AG10803 (cell line): ENCODE measurements at regions not wholly inside any gene's neighbourhood (a gene's known extent, or its start where the extent isn't known, plus 50 kb on each side); places are given as distances from the start of the nearest gene placed in this dataset.

Source experiments
- DNase-seq: peaks from one replicate; pipeline ENCODE4 v3.0.0; 2010; ENCODE audit warnings: low read depth
- H3K4me3 ChIP-seq: 2 replicates; pipeline ENCODE4 v1.5.1; 2011; ENCODE audit warnings: mild to moderate bottlenecking, low read length, control low read depth
- TF ChIP-seq, protein P1 (sequence below): conservative IDR thresholded peaks from 2 replicates; pipeline ENCODE4 v1.5.1; 2011; ENCODE audit warnings: mild to moderate bottlenecking, low read length, control low read depth, inconsistent platforms

DNA sequence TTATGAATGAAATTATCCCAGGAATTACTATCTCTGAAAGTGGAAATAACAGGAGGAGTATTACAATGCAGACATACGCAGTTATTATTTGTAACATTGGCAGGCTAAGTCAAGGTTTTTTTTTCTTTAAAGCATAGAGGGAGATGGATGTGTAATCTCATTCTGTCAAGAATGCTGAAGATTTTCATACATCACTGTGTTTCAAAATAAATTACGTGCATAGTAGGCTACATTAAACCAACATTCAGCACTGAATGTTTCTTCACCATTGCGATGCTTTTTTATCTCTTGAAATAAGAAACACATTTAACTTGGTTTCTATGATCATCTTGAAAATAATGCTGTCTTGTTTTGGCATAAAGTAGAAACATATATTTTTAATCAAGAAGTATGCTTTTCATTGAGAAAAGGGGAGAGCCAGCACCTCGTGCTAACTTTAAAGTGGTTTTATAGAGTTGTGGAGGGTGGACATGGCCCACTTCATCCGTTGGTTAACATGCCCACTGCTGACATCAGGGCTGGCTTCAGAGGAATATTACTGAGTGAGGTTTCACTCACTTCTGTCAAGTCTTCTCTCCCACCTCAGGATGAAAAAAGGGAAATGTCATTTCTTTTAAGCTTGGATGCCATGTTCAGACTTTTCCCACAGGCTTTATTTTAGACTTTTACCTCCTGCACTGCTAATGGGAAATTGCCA is 203.6 kb upstream of the MEF2C start:
- no peak for DNase-seq
- TF ChIP-seq, protein P1, sequence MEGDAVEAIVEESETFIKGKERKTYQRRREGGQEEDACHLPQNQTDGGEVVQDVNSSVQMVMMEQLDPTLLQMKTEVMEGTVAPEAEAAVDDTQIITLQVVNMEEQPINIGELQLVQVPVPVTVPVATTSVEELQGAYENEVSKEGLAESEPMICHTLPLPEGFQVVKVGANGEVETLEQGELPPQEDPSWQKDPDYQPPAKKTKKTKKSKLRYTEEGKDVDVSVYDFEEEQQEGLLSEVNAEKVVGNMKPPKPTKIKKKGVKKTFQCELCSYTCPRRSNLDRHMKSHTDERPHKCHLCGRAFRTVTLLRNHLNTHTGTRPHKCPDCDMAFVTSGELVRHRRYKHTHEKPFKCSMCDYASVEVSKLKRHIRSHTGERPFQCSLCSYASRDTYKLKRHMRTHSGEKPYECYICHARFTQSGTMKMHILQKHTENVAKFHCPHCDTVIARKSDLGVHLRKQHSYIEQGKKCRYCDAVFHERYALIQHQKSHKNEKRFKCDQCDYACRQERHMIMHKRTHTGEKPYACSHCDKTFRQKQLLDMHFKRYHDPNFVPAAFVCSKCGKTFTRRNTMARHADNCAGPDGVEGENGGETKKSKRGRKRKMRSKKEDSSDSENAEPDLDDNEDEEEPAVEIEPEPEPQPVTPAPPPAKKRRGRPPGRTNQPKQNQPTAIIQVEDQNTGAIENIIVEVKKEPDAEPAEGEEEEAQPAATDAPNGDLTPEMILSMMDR, result no peak
- no peak overlapping the region for H3K4me3 ChIP-seq

DNA sequence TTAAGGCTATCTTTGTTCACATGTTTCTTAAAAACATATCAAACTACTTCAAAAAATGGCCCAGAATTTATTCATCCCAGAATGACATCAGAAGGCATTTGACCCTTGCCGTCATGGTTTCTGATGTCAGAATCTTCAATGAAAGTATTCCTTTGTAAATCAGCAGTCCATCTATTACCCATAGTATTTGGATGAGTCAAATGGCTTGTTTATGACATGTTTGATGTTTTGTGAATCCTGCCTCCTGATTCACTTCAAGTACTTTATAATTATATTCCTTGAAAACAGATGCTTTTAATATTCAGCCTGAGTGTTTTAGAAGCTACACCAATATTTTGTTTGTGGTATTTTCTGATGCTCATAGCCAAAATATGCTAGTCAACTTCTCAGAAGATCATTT is 200.8 kb upstream of the MEF2C start:
- no peak overlapping the region for H3K4me3 ChIP-seq
- peak; percentile 97 for DNase-seq
- TF ChIP-seq, protein P1, result no peak

DNA sequence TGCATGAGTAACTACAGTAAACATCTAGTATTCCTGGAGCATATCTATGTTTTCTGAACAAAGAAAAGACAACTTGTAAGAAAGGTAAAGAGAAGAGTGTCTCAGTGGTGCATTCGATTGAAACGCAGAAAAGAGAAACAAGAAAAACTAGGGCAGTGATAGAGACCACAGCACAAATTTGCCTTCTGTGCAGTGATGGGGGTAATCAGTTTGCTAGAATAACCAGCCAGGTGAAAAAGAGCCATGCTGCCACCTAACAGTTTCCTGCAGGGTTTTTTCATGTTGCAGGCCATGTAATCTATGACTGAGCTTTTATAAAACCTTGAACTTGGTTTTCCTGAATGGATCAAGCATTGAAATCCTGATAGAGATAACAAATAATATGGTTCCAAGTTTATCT is 198.4 kb upstream of the MEF2C start:
- H3K4me3 ChIP-seq, result no peak overlapping the region

DNA sequence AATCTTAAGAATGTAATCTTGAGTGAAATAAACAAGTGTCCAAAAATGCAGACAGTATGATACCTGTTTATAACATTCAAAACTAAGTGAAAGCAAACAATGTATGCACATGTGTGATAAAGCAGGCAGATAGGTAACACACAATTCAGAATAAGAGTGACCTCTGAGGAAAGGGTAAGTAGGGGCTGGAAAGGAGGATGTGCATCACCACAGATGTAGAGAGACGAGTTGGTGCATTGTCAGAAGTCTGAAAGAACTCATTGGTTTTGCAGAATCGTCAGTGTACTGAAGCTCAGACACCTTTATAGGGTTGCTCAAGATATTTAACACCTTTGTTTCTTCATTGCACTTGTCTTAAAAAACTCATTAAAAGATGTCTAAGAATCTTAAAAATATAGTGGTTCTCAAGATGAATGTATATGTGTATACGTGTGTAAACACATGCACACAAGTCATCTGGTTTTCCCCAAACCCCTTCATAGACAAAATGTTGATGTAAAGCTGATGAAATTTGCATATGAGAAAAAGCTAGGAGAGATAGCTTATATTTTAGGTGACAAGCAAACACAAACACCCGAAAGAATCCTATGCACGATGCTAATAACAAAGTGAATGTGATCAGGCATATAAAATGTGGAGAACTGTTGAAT is 197.6 kb upstream of the MEF2C start:
- DNase-seq, result no peak

More for the DNA sequence above, 198.4 kb upstream of the MEF2C start:
- TF ChIP-seq, protein P1, result no peak
- DNase-seq, result no peak

DNA sequence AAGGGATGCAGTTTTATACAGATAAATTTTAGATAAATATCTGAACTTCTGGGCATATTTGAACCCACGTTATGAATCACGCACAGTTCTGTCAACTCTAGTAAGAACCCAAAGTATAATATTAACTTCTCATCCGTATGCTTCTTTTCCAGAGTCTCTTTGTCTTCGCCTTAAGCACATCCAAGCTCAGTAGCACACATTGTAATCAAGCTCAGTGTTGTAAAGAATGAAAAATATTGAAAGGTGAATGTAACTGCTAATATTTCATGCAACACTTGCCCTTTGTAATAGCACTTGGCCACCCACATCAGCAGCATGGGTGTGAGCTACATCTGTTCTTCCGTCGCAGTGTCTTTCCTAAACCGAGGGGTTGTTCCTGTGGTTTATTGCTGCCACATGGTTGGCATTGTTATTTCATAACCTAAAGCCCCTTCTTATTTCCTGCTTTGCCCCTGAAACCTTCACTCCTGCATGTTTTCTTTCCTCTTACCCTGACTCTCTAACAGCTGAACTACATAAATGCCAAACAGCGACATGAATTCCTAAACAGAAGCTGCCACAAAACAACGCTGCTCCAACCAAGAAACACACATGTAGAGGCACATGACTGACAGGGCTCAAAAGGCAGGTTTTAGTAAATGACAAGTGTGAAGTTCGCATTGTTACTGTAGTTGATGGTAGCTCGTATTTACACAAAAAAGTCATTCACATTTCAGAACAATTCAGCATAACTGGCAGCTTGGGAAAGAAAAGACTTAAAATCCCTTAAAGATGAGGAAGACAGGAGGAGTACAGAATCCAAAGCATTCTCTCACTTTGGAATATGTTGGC is 190.1 kb upstream of the MEF2C start:
- TF ChIP-seq, protein P1, result no peak
- no peak overlapping the region for H3K4me3 ChIP-seq
- DNase-seq, result no peak

More for the DNA sequence above, 197.6 kb upstream of the MEF2C start:
- no peak overlapping the region for H3K4me3 ChIP-seq
- TF ChIP-seq, protein P1, result no peak

DNA sequence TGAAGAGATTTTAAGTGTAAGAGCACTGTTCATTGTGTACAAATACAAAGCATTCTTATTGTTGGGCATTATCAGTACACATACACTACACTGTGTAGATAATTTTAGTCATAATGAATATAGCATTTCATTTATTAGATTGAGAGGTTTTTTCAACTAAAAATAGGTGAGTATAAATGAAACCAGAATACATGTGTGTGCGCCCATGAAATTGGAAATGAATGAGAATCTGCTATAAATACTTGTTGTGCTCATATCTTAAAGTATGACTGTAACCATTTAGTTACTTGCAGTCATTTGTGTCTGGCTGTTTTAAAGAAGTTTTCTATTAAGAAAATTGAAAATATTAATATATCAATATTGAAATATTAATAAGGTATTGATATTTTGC is 189.0 kb upstream of the MEF2C start:
- TF ChIP-seq, protein P1, result no peak
- DNase-seq, result no peak
- no peak overlapping the region for H3K4me3 ChIP-seq
